ENCODE measurements at regions not wholly inside any gene's neighbourhood (a gene's known extent, or its start where the extent isn't known, plus 50 kb on each side); places are given as distances from the start of the nearest gene placed in this dataset.

GRCh38 chr11:26142891-26143290 lies 189.0 kb upstream of the ANO3 start:
- TF ChIP-seq, protein P1, sequence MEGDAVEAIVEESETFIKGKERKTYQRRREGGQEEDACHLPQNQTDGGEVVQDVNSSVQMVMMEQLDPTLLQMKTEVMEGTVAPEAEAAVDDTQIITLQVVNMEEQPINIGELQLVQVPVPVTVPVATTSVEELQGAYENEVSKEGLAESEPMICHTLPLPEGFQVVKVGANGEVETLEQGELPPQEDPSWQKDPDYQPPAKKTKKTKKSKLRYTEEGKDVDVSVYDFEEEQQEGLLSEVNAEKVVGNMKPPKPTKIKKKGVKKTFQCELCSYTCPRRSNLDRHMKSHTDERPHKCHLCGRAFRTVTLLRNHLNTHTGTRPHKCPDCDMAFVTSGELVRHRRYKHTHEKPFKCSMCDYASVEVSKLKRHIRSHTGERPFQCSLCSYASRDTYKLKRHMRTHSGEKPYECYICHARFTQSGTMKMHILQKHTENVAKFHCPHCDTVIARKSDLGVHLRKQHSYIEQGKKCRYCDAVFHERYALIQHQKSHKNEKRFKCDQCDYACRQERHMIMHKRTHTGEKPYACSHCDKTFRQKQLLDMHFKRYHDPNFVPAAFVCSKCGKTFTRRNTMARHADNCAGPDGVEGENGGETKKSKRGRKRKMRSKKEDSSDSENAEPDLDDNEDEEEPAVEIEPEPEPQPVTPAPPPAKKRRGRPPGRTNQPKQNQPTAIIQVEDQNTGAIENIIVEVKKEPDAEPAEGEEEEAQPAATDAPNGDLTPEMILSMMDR (IDR thresholded peaks at IDR 0.05 in 2 of 3, conservative IDR thresholded peaks at IDR 0.05 in 1 of 3; ENCODE audit: borderline replicate concordance in 1 of 3, insufficient read depth in 1 of 3, low read depth in 2 of 3, low read length in 2 of 3): no peak
- no peak for TF ChIP-seq POLR2A (IDR thresholded peaks at IDR 0.05; ENCODE audit: borderline replicate concordance, extremely low read depth, insufficient read depth, insufficient read length)

Data from HCT116 (cell line).